ENCODE measurements at regions not wholly inside any gene's neighbourhood (a gene's known extent, or its start where the extent isn't known, plus 50 kb on each side); places are given as distances from the start of the nearest gene placed in this dataset.

GRCh38 chr17:79305768-79306423 is 231.3 kb downstream of the ENGASE start:
- no peak overlapping the region for H3K4me3 ChIP-seq
- no peaks in the 10 kb centered on the region for H3K36me3 ChIP-seq
- H3K9ac ChIP-seq (ENCODE audit: low read depth in 2 of 2, low read length in 2 of 2) = no peak overlapping the region
- no peak for TF ChIP-seq CTCF (IDR thresholded peaks at IDR 0.05)
- no peaks in the 10 kb centered on the region for H3K4me1 ChIP-seq
- intact Hi-C loops (cut with DNase I) = no loop called here
- no peak overlapping the region for H3K27ac ChIP-seq
- H3K27me3 ChIP-seq = no peaks in the 10 kb centered on the region
- no peak for DNase-seq
- H3K9me3 ChIP-seq = no peaks in the 10 kb centered on the region

- Histone ChIP-seq H3K9ac (ENCODE audit: low read depth in 2 of 2, low read length in 2 of 2) (no peak overlapping the region), H3K9me3 (no peaks in the 10 kb centered on the region), H3K27ac (no peak overlapping the region), H3K4me1 (no peaks in the 10 kb centered on the region), H3K36me3 (no peaks in the 10 kb centered on the region), H3K4me3 (no peak overlapping the region), H3K27me3 (no peaks in the 10 kb centered on the region)
- TF ChIP-seq CTCF (IDR thresholded peaks at IDR 0.05) = no peak
- no peak for DNase-seq
- intact Hi-C loops (cut with DNase I) = no loop called here
Measured at GRCh38 chr17:79305376-79305767, 230.7 kb downstream of the ENGASE start.

GRCh38 chr17:79304884-79305283 is 230.3 kb downstream of the ENGASE start:
- H3K9ac ChIP-seq (ENCODE audit: low read depth in 2 of 2, low read length in 2 of 2) = no peak overlapping the region
- H3K27ac ChIP-seq = no peak overlapping the region
- no peaks in the 10 kb centered on the region for H3K36me3 ChIP-seq
- H3K4me3 ChIP-seq = no peak overlapping the region
- H3K27me3 ChIP-seq = no peaks in the 10 kb centered on the region
- intact Hi-C loops (cut with DNase I) = no loop called here
- no peaks in the 10 kb centered on the region for H3K4me1 ChIP-seq
- TF ChIP-seq CTCF (IDR thresholded peaks at IDR 0.05) = no peak
- DNase-seq = no peak
- no peaks in the 10 kb centered on the region for H3K9me3 ChIP-seq

GRCh38 chr17:79303641-79304205 is 229.1 kb downstream of the ENGASE start:
- Histone ChIP-seq H3K27me3 (no peaks in the 10 kb centered on the region), H3K4me3 (no peak overlapping the region), H3K27ac (no peak overlapping the region), H3K9me3 (no peaks in the 10 kb centered on the region), H3K4me1 (no peaks in the 10 kb centered on the region), H3K36me3 (no peaks in the 10 kb centered on the region), H3K9ac (ENCODE audit: low read depth in 2 of 2, low read length in 2 of 2) (no peak overlapping the region)
- no peak for TF ChIP-seq CTCF (IDR thresholded peaks at IDR 0.05)
- no peak for DNase-seq
- intact Hi-C loops (cut with DNase I) = no loop called here

GRCh38 chr17:79301469-79301868 is 226.8 kb downstream of the ENGASE start:
- Histone ChIP-seq H3K27me3 (no peaks in the 10 kb centered on the region), H3K4me3 (no peak overlapping the region), H3K27ac (no peak overlapping the region), H3K4me1 (no peaks in the 10 kb centered on the region), H3K9ac (ENCODE audit: low read depth in 2 of 2, low read length in 2 of 2) (no peak overlapping the region), H3K9me3 (no peaks in the 10 kb centered on the region), H3K36me3 (no peaks in the 10 kb centered on the region)
- DNase-seq = no peak
- intact Hi-C loops (cut with DNase I) = no loop called here
- no peak for TF ChIP-seq CTCF (IDR thresholded peaks at IDR 0.05)
